Peyer's patch (tissue), 4 donors: ENCODE measurements at regions not wholly inside any gene's neighbourhood (a gene's known extent, or its start where the extent isn't known, plus 50 kb on each side); places are given as distances from the start of the nearest gene placed in this dataset.

Experiments
- CTCF ChIP-seq, 6 experiments: fragments of 450-650 bp in 4 of 6; fragments of 200-600 bp in 2 of 6; sonication (generic) in 1 of 6; IDR thresholded peaks; one replicate each; pipeline ENCODE4 v1.5.1; 2017 to 2019; ENCODE audit warnings: antibody characterized with exemption in 6 of 6, mild to moderate bottlenecking in 3 of 6, moderate library complexity in 1 of 6
- POLR2A ChIP-seq, 2 donors: fragments of 450-650 bp; IDR thresholded peaks; one replicate each; pipeline ENCODE4 v1.5.1; 2017; ENCODE audit warnings: antibody characterized with exemption in 2 of 2, mild to moderate bottlenecking in 2 of 2, moderate library complexity in 2 of 2

GRCh38 chr7:21359163-21359562 is 68.7 kb upstream of the SP4 start:
- no peak for TF ChIP-seq CTCF (IDR thresholded peaks at IDR 0.05)
- TF ChIP-seq POLR2A (IDR thresholded peaks at IDR 0.05) = no peak
